ENCODE measurements at regions not wholly inside any gene's neighbourhood (a gene's known extent, or its start where the extent isn't known, plus 50 kb on each side); places are given as distances from the start of the nearest gene placed in this dataset.

DNA sequence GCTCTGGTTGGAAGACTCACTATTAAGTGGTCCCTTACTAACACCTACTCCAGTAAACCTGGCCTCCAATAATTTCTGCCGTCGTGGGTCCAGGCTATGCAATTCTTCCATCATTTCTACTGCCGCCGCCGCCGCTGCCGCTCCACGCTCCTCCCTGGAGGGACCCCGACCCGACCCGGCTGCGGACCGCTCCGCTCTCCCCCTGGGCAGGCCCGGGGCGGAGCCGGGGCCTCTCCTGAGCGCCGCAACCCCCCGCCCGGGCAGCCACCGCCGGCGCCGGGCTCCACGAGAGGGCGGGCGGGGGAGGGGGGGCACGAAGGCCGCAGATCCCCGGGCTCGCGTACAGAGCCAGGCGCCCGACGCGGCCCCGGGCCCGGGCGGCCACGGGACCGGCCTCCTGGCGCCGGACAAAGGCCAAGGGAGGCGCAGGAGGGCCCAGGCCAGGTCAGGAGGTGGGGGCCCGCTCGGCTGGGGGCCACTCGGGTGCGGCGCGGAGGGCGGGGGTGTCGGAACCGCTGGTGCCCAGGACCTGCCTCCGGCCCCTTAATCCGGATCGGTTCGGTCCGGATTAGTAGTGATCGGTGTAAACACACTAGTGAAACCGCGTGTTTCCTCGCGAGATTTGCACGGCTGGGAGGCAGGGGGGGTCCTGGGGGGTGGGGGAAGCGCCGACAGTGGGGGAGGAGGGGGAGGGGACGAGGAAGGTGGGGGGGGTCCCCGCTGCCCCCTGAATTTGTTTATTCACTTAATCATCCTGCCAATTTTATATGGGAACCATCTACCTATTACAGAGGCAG is 215.1 kb upstream of the CCL2 start:
- DNase-seq: peak; percentile 33

DNA sequence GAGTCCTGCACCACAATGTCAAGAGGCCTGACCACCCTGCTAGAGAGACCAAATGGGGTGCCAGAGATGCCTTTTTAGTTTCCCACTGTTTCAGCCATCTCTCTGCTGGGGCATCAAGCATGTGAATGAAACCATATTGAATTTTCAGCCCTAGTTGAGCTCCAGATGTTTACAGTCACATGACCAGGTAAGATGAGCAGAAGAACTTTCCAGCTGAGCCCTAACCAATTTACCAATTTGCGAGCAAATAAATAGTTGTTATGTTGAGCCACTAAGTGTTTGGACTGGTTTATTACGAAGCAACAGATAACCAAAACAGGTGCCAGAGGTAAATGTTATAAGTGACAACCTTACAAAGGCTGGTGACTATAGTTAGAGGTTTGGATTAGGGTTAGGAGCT is 209.1 kb upstream of the CCL2 start:
- DNase-seq: no peak

DNA sequence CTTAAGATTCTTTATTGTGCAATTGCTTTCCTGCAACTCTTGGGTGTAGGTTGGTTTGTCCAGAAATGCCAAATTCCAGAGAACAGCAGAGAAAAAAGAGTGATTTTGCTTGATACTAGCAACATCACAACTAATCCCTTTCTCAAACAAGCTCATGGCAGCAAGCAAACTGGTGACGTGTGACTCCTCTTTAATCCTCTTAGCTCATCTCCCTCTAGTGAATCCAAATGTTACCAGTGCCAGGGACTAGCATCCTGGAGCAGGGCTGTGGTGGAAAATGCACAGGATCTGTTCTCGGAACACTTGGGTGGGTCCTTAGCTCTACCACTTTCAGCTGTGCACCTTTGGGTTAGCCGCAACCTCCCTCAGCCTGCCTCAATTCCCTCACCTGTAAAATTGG is 204.0 kb upstream of the CCL2 start:
- no peak for DNase-seq

DNA sequence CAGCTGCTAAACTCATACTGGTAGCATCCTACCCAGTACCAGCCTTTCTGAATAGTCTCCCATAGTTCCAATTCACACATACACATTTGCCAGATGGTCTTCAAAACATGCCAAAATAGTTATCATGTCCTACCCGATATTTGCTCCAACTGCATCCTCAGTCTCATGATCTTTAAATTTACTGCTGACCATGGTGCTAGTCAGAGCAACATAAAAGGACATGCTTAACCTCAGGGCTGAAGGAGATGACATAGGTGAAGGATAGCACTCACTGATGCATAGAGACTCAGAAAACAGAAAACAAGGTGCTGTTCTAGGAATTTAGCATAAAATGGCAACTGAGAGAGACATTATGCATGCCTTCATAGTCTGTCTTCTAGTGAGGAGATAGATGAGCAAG is 200.6 kb upstream of the CCL2 start:
- no peak for DNase-seq

DNA sequence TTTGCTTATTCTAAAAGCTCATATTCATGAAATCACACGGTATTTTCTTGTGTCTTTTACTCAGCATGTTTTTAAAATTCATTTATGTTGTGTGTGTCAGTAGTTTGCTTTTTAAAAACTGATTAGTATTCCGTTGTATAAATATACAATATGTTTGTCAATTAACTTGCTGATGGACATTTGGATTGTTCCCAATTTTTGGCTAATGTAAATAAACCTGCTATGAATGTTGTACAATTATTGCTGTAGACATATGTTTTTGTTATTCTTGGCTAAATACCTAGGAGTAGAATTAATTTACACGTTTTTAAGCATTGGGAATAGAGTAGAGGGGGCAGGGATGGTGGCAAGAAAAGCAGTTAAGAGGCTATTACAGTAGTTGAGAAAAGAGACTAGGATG is 199.5 kb upstream of the CCL2 start:
- DNase-seq: no peak

DNA sequence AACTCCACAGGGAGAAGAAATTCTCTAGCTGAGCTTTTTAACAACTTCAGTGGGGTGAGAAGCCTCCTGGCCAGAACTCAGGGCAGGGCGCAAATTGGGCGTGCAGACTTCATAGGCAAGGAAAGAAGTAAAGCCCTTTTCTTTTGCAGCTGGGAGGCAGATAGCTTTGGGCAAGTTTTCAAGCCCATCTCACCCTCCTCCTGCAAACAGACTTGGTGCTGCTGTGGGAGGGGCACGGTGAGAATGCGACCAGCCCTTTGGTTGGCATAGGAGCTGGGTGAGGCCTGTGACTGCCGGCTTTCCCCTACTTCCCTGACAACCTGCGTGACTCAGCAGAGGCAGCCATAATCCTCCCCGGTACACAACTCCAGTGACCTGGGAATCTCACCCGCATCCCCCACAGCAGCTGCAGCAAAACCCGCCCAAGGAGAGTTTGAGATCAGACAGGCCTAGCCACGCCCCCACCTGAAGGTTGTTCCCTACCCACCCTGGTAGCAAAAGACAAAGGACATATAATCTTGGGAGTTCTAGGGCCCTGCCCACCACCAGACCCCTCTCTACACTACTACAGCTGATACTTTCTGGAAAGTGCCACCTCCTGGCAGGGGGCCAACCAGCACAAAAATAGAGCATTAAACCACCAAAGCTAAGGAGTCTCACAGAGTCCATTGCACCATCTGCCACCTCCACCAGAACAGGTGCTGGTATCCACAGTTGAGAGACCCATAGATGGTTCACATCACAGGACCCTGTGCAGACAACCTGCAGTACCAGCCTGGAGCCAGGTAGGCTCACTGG is 195.5 kb upstream of the CCL2 start:
- no peak for DNase-seq

DNA sequence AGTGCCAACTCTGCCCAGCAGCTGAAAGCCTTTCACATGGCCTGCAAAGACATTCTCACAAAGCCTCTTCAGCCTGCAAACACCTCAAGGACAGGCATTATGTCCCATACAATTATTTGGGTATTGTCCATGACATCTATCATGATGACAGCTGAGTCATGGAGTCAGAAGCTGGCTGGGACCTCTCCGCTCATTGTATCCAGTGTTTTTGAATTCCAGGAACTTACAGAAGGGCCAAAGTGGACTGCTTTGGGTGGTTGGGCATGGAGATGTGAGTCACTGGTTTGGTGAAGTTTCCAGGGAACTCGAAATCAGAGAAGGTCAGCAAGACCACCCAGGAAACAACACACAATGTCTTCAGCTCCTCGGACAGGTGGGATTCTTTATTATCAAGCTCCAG is 188.6 kb upstream of the CCL2 start:
- no peak for DNase-seq

DNA sequence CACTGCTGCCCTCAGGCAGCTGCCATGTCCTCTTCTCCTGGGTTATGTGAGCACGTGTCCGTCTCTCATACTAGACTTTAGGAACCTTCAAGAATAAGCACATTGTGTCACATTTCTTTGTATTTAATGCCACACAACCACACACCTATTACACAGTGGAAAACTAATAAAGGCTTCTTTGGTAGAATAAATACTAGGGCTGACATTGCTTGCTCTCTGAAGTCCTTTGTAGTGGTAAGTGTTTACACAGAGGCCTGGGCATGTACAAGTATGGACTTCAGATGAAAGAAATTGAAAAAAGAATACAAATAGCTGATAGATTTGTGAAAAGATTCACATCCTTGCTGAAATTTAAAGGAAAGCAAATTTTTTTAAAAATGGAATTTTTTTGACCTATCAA is 188.1 kb upstream of the CCL2 start:
- DNase-seq: no peak

DNA sequence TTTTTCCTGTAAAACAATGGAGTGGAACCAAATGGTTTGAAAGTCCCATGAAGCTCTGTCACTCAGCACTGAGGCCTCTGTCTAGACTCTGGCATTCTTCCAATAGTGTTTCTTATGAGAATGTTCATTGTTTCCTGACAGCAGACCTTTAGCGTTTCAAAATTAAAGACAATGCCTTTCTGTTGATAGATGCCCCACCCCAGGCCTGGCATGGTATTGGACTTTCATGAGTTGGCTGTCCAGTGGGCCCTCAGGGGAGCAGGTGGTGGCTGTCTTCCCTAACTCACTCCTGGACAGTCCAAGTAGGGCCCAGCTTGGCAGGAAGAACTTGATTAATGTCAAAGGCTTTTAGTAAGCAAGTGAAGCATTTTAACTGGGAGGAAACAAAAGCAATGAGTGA is 186.5 kb upstream of the CCL2 start:
- no peak for DNase-seq

DNA sequence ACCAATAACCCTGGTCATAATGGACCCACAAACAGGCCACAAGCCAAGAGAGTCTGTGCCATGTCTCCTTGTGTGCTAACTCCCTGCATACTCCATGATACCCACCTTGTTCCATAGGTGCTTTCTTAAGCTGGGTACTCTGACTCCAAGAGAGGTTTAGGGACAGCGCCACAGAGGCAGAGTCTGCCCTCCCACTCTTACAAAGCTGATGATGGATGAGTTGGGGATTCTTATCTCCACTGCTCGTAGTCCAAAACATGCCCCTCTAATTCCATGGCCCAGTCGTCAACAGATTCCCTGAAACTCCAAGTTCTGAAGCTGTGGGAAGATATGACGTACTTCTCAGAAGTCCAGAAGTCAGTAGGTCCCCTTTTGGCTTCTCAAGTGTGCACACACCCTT is 184.4 kb upstream of the CCL2 start:
- no peak for DNase-seq

DNA sequence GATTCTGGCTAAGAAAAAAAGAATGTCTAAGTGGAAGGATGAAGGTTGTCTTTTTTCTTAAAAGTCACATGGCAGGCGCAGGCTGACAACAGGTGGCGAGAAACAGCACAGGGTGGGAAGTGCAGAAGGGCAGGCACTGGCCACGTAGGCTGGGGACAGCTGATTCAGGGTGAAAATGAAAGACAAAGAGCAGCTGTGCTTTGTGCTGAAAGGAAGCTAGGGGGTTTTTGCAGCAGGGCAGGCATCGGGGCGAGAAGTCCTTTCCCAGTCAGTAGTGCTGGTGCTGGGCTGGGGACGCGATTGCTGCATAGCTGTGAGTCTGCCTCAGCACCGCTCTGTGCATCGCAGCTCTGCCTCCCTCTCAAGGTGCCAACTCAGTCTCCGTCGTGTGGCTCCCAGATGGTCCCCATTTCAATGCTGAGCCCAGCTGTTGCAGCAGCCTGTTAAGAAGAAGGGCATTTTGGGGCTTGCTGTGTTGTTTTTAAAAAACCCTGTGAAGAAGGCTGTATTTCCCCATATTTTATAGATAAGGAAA is 183.1 kb upstream of the CCL2 start:
- DNase-seq: no peak

DNA sequence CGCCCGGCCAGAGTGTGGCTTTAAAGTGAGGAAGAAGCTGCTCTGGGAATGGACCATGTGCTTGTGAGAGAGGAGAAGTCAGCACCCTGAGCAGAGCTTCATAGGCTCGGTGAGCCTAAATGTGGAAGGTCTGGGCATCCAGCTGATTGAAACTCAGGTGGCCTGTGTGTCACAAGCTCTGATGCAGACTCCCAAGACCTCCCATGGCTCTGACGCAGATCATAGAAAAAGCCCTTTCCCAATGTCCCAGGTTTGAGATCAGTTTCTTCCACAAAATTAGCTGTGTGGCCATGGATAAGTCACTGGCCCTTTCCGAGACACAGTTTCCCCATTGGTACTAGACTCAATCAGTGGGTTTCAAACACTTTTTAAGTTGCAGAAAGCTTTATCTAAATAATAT is 180.0 kb upstream of the CCL2 start:
- no peak for DNase-seq

DNA sequence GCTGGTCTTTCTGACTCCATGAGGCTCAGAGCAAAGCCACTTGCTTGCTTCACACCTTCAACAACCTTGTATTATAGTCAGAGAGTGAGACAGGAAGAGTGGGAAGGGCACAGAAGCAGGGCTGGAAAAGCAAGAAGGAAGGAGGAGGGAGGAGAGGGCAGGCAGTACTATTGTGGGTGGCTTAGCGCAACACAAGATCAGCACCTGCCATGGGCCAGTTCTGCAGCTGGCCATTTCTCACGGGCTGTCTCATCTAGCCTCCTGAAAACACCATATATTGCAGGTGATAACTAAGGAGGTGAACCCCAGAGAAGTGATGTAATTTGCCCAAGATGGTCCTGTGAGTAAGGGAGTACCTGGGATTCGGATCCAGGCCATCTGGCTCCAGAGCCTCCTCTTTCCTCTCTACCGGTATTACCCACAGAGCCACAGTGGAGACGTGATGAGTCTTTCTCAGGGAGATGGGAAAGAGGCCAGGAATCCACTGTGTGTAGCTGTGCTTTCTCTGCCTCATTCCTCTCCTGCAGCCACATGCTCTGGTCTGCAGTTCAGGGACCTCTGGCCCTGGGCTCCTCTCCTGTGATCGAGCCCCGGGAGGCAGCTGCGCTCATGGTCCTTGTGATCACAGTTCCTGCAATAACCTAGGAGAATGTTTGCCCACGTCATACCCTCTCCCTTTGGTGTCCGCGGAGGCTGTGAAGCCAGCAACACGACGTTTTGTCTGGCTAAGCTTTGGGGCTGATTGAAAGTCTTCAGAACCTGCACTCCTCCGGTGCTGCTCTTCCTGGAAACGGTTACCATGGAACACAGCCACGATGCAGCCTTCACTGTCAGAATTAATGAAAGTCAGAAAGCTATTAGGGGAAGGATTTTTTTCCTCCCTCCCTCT is 178.1 kb upstream of the CCL2 start:
- DNase-seq: no peak

DNA sequence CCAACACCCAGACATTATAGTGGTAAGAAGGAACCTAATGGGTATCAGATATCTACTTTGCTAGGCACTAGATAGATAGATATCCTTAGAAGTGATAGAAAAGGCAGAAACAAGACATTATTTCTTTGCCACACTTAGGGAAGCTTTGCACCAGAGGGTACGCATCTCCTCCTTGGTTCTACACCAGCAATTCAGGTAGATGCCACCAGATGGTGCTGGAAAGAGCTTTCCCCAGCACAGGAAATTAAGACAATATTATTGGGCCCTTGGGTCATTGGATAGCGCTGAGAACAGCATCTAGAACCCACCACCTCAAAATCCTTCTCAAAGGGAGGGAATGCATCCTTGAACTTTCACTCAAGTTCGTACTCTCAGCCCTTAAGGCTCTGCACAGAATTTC is 173.8 kb upstream of the CCL2 start:
- DNase-seq: peak; percentile 37

DNA sequence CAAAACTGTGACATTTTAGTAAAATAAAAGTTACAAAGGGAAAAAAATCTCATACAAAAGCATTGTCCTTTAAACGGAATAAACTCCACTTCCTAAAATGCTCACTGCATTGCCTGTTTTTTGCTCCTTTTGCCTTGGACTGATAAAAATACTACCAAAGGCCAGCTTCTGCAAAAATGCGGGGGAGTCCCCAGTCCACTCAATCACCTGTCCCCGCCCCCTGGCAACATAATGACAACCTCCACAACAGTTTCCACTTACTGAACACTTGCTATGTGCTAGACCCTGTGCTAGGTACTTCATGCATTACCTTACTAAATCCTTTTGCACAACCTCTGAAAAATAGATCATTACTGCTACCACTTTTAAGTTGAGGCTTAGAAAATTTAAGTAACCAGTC is 172.7 kb upstream of the CCL2 start:
- DNase-seq: peak; percentile 6

DNA sequence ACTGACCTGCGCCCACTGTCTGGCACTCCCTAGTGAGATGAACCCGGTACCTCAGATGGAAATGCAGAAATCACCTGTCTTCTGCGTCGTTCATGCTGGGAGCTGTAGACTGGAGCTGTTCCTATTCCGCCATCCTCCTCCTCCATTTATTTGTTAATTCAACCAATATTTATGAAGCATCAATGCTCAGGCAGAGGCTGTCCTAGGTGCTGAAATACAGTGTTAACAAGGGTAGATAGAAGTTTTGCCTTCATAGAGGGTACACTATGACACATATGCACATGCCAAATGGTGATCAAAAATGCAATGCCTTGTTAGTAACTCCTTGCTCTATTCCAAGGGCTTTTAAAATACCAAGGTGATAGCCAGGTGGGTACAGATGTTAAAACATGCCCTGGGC is 166.0 kb upstream of the CCL2 start:
- DNase-seq: peak; percentile 18

DNA sequence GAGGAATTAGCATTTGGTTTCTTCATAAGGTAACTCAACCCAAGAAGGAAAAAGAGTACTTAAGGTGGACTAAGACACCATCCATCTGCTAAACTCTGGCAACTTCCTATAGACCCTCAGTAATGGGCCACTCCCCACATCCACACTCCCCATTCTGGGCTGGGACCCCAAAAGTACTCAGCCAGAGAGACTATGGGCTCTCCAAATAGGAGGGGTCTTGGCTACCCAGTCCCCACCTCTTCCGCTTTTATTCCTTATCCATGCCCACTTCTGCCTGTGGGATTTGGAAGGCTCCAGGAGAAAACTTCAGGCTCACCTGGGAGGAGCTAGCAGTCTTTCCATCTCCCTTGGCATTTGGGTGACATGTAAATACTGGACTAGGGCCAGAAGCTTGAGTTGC is 164.5 kb upstream of the CCL2 start:
- no peak for DNase-seq

DNA sequence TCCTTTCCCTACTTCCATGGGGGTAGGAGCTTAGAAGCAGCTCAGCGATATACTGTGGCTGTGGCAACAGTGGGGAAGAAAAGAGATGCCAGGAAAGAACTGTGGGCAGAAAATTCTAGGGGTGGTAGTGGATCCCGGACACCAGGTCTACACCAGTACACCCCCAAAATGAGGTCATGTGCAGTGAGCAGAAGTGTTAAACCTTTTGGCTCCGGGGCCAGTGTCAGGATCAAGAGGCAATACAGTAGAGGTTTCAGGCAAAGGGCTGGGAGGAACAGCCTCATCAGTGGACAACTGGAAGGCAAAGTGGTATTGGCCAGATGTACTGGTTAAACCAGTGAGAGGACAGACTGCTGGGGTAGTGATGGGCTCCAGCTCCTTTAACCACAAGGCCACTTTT is 163.1 kb upstream of the CCL2 start:
- DNase-seq: no peak

DNA sequence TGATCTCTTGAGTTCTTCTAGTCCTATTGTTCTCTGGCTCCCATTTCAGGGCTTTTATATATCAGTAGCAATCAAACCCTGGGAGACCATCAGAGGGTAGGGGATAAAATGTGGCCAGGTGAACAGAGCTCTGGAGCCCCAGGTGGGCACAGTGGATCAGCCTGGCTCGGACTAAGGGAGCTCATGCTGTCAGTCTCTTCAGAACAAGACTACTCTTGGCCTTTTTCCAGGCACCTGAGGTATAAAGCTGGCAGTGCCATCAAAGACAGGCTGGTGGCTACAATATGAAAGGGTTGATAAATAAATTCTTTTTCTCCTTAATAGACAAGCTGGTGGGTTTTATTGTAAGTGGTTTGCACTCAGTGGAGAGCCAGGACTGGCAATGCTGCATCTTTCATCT is 160.0 kb upstream of the CCL2 start:
- no peak for DNase-seq

DNA sequence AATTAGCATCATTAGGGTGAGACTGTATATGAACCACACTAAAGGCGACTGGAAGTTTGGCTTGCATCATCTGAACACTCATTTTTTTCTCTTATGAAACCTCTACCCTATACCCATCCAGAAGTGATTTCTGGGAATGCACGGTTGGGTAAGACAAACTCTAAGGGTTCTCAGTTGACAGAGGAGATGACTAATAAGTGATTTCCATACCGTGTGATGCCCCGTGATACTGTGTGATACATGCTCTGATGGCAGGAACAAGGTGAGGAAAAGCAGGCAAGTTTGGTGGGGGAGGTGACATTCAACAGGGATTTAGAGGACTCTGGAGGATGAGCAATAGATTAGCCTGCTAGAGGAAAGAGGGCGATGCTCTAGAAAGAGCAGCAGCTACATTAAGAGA is 156.4 kb upstream of the CCL2 start:
- no peak for DNase-seq

DNA sequence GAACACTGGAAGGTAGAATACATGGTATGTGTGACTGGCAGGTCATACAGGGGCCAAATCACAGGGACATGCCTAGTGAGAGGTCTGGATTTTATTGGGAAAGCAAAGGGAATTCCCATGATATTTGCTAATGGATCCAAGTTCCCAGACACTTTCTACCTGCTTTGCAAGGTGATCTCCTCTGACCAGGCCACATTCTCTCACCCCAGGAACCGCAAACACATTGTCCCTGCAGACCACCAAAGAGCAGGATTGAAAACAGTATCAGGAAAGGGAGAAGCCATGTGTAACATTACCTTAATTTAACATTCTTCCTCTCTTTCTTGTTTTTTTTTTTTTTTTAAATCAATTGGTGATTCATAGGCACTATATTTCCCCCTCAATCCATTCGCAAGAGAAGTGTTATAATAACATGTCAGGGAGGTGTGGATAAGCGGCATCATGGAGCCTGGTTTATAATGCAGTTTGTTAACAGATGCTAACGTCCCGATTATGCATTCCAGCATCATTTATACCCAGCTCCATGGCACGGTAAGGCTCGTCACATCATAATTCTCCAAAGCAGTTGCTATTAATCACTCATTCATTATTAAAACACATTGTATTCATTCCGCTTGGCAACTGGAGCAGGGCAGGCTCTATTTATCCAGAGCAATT is 155.1 kb upstream of the CCL2 start:
- no peak for DNase-seq

DNA sequence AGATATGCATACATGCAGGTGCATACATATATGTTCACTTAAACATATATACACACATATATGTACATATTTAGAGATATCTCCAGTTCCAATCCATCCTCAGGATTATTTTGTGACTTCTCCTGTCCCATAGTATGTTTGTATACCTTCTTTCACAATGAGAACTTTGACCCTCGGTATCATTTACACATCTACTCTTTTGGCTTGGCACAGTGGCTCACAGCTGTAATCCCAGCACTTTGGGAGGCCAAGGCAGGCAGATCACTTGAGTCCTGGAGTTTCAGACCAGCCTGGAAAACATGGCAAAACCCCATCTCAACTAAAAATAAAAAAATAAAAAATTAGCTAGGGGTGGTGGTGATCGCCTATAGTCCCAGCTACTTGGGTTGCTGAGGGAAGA is 148.1 kb upstream of the CCL2 start:
- DNase-seq: no peak

DNA sequence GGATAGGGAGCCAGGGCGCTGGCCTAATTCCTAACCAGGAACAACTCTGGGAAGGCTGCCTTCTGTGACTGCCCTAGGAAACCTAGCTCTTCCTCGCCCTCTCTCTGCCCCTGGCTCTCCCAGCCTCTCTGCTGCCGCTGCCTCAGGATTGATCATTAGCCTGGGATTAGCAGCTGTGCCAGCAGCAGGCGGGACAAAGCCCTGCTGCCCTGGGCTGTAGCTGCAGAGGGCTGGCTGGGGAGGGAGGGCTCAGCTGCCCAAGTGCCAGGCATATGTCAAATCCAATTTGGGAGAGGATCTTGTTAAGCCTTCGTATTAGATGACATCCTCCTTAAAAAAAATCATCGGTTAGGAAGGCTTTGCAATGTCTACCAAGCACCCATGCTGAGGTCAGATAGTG is 144.8 kb upstream of the CCL2 start:
- no peak for DNase-seq
